Fibroblast of lung (primary cell): ENCODE measurements at regions not wholly inside any gene's neighbourhood (a gene's known extent, or its start where the extent isn't known, plus 50 kb on each side); places are given as distances from the start of the nearest gene placed in this dataset.

Source experiments
- CTCF ChIP-seq, 2 donors: IDR thresholded peaks in 1 of 2; conservative IDR thresholded peaks in 1 of 2; 1 replicate in 1 of 2; 2 replicates in 1 of 2; pipeline ENCODE4 v1.5.1; 2011 to 2012; ENCODE audit warnings: low read length in 2 of 2, control low read depth in 1 of 2, inconsistent platforms in 1 of 2, low read depth in 1 of 2, mild to moderate bottlenecking in 1 of 2
- EZH2 ChIP-seq: IDR thresholded peaks from 2 replicates; pipeline ENCODE4 v1.5.1; 2012; ENCODE audit warnings: low read length, control low read depth, mild to moderate bottlenecking; ENCODE audit errors: missing control alignments

DNA sequence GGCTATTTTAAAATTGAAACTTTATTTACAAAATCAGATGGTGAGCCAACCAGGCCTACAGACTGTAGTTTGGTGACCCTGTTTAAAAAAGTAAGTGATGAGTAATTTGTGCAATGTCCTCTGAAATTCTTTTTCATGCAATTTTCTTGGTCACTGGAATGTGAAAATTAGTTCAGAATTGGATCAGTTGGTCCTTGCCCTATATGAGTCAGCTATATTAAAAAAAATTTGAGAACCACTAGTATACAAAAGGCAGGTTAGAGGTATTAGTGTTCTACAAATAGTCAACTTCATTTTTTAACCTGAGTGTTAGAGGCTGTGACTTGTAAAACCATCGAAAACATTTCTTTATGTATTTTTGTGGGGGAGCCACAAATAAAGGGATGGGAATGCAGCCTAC lies 91.1 kb upstream of the NXPH2 start:
- TF ChIP-seq CTCF (conservative IDR thresholded peaks at IDR 0.05 in 1 of 2, IDR thresholded peaks at IDR 0.05 in 1 of 2; ENCODE audit: low read depth in 1 of 2, low read length in 2 of 2): no peak
- no peak for TF ChIP-seq EZH2
